SK-N-SH (cell line): ENCODE measurements at regions not wholly inside any gene's neighbourhood (a gene's known extent, or its start where the extent isn't known, plus 50 kb on each side); places are given as distances from the start of the nearest gene placed in this dataset.

Source experiments
- NFIC ChIP-seq: IDR thresholded peaks from 2 replicates; pipeline ENCODE4 v1.4.0; 2012; ENCODE audit warnings: borderline replicate concordance
- POLR2AphosphoS5 ChIP-seq: IDR thresholded peaks from 2 replicates; pipeline ENCODE4 v1.6.1; 2012; ENCODE audit warnings: low read depth, low read length
- TF ChIP-seq, protein P1 (sequence below): fragments of 200-600 bp; sonication (generic); IDR thresholded peaks from 2 replicates; pipeline ENCODE4 v1.6.1; 2017; ENCODE audit warnings: antibody characterized with exemption, mild to moderate bottlenecking, moderate library complexity

DNA sequence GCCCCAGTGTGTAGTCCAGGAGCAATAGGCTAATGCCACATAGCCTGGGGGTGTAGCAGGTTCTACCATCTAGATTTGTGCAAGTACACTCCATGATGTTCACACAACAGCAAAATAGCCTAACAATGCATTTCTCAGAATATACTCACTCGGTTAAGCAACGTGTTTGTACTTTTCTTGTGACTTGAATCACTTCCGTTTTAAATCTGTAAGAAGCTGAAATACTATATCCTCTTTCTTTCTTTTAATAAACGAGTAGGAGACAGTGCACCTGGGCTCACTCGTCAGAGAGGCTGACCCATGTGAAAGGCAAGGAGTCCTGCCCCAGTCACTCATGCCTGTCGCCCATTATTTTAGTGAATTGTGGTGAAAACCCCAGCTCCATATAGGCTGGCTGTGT, 201.6 kb downstream of the FOXA2 start:
- TF ChIP-seq, protein P1, sequence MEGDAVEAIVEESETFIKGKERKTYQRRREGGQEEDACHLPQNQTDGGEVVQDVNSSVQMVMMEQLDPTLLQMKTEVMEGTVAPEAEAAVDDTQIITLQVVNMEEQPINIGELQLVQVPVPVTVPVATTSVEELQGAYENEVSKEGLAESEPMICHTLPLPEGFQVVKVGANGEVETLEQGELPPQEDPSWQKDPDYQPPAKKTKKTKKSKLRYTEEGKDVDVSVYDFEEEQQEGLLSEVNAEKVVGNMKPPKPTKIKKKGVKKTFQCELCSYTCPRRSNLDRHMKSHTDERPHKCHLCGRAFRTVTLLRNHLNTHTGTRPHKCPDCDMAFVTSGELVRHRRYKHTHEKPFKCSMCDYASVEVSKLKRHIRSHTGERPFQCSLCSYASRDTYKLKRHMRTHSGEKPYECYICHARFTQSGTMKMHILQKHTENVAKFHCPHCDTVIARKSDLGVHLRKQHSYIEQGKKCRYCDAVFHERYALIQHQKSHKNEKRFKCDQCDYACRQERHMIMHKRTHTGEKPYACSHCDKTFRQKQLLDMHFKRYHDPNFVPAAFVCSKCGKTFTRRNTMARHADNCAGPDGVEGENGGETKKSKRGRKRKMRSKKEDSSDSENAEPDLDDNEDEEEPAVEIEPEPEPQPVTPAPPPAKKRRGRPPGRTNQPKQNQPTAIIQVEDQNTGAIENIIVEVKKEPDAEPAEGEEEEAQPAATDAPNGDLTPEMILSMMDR, result no peak
- no peak for TF ChIP-seq NFIC
- no peak for TF ChIP-seq POLR2AphosphoS5
